HEK293 (cell line): ENCODE measurements at regions not wholly inside any gene's neighbourhood (a gene's known extent, or its start where the extent isn't known, plus 50 kb on each side); places are given as distances from the start of the nearest gene placed in this dataset.
A peak's percentile ranks its signal among the peaks of the same experiment; 100 is the strongest.

ENCODE experiments used
- BCL11A ChIP-seq: fragments of 450-650 bp; formaldehyde crosslinking; IDR thresholded peaks from 2 replicates; pipeline ENCODE4 v1.5.1; 2016; ENCODE audit warnings: low read depth, missing biosample characterization, missing genetic modification characterization
- HOXD13 ChIP-seq: sonication (generic); formaldehyde crosslinking; IDR thresholded peaks from 2 replicates; pipeline ENCODE4 v1.8.0; 2022; ENCODE audit warnings: missing genetic modification reagents, borderline replicate concordance
- IKZF3 ChIP-seq: fragments of 450-650 bp; IDR thresholded peaks from 2 replicates; pipeline ENCODE4 v1.5.0; 2018; ENCODE audit warnings: missing biosample characterization, mild to moderate bottlenecking, missing genetic modification characterization, moderate library complexity
- MZF1 ChIP-seq: fragments of 450-650 bp; formaldehyde crosslinking; IDR thresholded peaks from 2 replicates; pipeline ENCODE4 v1.5.1; 2017; ENCODE audit warnings: missing biosample characterization, missing genetic modification characterization, borderline replicate concordance
- RBAK ChIP-seq: fragments of 450-650 bp; formaldehyde crosslinking; IDR thresholded peaks from 2 replicates; pipeline ENCODE4 v1.5.1; 2016; ENCODE audit warnings: missing biosample characterization, missing genetic modification characterization
- SP3 ChIP-seq: fragments of 450-650 bp; formaldehyde crosslinking; IDR thresholded peaks from 2 replicates; pipeline ENCODE4 v1.5.1; 2016; ENCODE audit warnings: missing biosample characterization, missing genetic modification characterization
- SP7 ChIP-seq: fragments of 450-650 bp; formaldehyde crosslinking; IDR thresholded peaks from 2 replicates; pipeline ENCODE4 v1.5.1; 2016; ENCODE audit warnings: missing biosample characterization, missing genetic modification characterization
- WT1 ChIP-seq: fragments of 450-650 bp; formaldehyde crosslinking; IDR thresholded peaks from 2 replicates; pipeline ENCODE4 v1.5.1; 2016; ENCODE audit warnings: missing biosample characterization, missing genetic modification characterization
- ZBTB44 ChIP-seq: fragments of 450-650 bp; IDR thresholded peaks from 2 replicates; pipeline ENCODE4 v1.5.1; 2018; ENCODE audit warnings: missing biosample characterization, mild to moderate bottlenecking, missing genetic modification characterization
- ZBTB6 ChIP-seq: fragments of 450-650 bp; formaldehyde crosslinking; IDR thresholded peaks from 2 replicates; pipeline ENCODE4 v1.5.1; 2017; ENCODE audit warnings: missing biosample characterization, missing genetic modification characterization
- ZNF10 ChIP-seq: fragments of 450-650 bp; formaldehyde crosslinking; IDR thresholded peaks from 2 replicates; pipeline ENCODE4 v1.5.1; 2017; ENCODE audit warnings: missing biosample characterization, missing genetic modification characterization
- ZNF138 ChIP-seq: fragments of 450-650 bp; formaldehyde crosslinking; IDR thresholded peaks from 2 replicates; pipeline ENCODE4 v1.5.1; 2016; ENCODE audit warnings: missing biosample characterization, missing genetic modification characterization, borderline replicate concordance
- ZNF223 ChIP-seq: fragments of 450-650 bp; formaldehyde crosslinking; IDR thresholded peaks from 2 replicates; pipeline ENCODE4 v1.5.1; 2016; ENCODE audit warnings: missing biosample characterization, missing genetic modification characterization
- ZNF239 ChIP-seq: fragments of 450-650 bp; formaldehyde crosslinking; IDR thresholded peaks from 2 replicates; pipeline ENCODE4 v1.5.1; 2016; ENCODE audit warnings: missing biosample characterization, missing genetic modification characterization
- ZNF24 ChIP-seq: fragments of 450-650 bp; formaldehyde crosslinking; IDR thresholded peaks from 2 replicates; pipeline ENCODE4 v1.5.1; 2016; ENCODE audit warnings: missing biosample characterization, missing genetic modification characterization
- ZNF248 ChIP-seq: fragments of 450-650 bp; formaldehyde crosslinking; IDR thresholded peaks from 2 replicates; pipeline ENCODE4 v1.5.1; 2017; ENCODE audit warnings: missing biosample characterization, missing genetic modification characterization
- ZNF292 ChIP-seq: fragments of 450-650 bp; formaldehyde crosslinking; IDR thresholded peaks from 2 replicates; pipeline ENCODE4 v1.5.1; 2016; ENCODE audit warnings: low read depth, missing biosample characterization, missing genetic modification characterization, borderline replicate concordance
- ZNF335 ChIP-seq: fragments of 450-650 bp; formaldehyde crosslinking; conservative IDR thresholded peaks from 2 replicates; pipeline ENCODE4 v1.5.1; 2016; ENCODE audit warnings: missing biosample characterization, missing genetic modification characterization
- ZNF394 ChIP-seq: fragments of 450-650 bp; formaldehyde crosslinking; IDR thresholded peaks from 2 replicates; pipeline ENCODE4 v1.5.1; 2016; ENCODE audit warnings: missing biosample characterization, missing genetic modification characterization, mild to moderate bottlenecking, moderate library complexity, borderline replicate concordance
- ZNF510 ChIP-seq: fragments of 450-650 bp; formaldehyde crosslinking; IDR thresholded peaks from 2 replicates; pipeline ENCODE4 v1.5.1; 2018; ENCODE audit warnings: mild to moderate bottlenecking, missing genetic modification characterization, missing biosample characterization; ENCODE audit not compliant: insufficient replicate concordance
- ZNF548 ChIP-seq: fragments of 450-650 bp; formaldehyde crosslinking; IDR thresholded peaks from 2 replicates; pipeline ENCODE4 v1.5.1; 2016; ENCODE audit warnings: missing biosample characterization, missing genetic modification characterization
- ZNF677 ChIP-seq: fragments of 450-650 bp; IDR thresholded peaks from 2 replicates; pipeline ENCODE4 v1.5.0; 2018; ENCODE audit warnings: missing biosample characterization, mild to moderate bottlenecking, missing genetic modification characterization, moderate library complexity
- ZNF747 ChIP-seq: fragments of 450-650 bp; formaldehyde crosslinking; IDR thresholded peaks from 2 replicates; pipeline ENCODE4 v1.5.1; 2016; ENCODE audit warnings: missing biosample characterization, missing genetic modification characterization
- ZSCAN30 ChIP-seq: fragments of 450-650 bp; IDR thresholded peaks from 2 replicates; pipeline ENCODE4 v1.5.1; 2018; ENCODE audit warnings: missing biosample characterization, mild to moderate bottlenecking, missing genetic modification characterization, moderate library complexity
- TF ChIP-seq, protein P1 (sequence below): fragments of 450-650 bp; formaldehyde crosslinking; IDR thresholded peaks from 2 replicates; pipeline ENCODE4 v1.5.1; 2016; ENCODE audit warnings: missing biosample characterization, missing genetic modification characterization
- TF ChIP-seq, protein P2 (sequence below): fragments of 450-650 bp; formaldehyde crosslinking; IDR thresholded peaks from 2 replicates; pipeline ENCODE4 v1.5.1; 2017; ENCODE audit warnings: missing biosample characterization, missing genetic modification characterization
- TF ChIP-seq, protein P3 (sequence below): fragments of 450-650 bp; formaldehyde crosslinking; IDR thresholded peaks from 2 replicates; pipeline ENCODE4 v1.5.1; 2017; ENCODE audit warnings: missing biosample characterization, missing genetic modification characterization

- TF ChIP-seq ZNF292 (tag by site-specific recombination) (no peak), BCL11A (no peak), ZNF10 (tag by site-specific recombination) (no peak), RBAK (tag by site-specific recombination) (no peak), IKZF3 (tag by site-specific recombination) (0 out of 2 replicates have a peak, but pooled peaks have one; percentile 33), ZNF548 (tag by site-specific recombination) (no peak), ZBTB44 (peak; percentile 93), ZNF248 (tag by site-specific recombination) (no peak), ZNF394 (tag by site-specific recombination) (peak; percentile 35; the same call in 1 of the 2 replicates), ZNF510 (no peak), HOXD13 (CRISPR knock-in tag) (no peak), ZNF335 (tag by site-specific recombination) (no peak), ZNF239 (no peak), ZSCAN30 (tag by site-specific recombination) (no peak), ZBTB6 (tag by site-specific recombination) (no peak), ZNF24 (tag by site-specific recombination) (no peak), ZNF138 (tag by site-specific recombination) (no peak), ZNF677 (no peak), ZNF223 (tag by site-specific recombination) (no peak), MZF1 (tag by site-specific recombination) (no peak), ZNF747 (tag by site-specific recombination) (no peak), SP7 (tag by site-specific recombination) (peak; percentile 71), SP3 (tag by site-specific recombination) (no peak), WT1 (tag by site-specific recombination) (peak; percentile 84)
- TF ChIP-seq, protein P1, sequence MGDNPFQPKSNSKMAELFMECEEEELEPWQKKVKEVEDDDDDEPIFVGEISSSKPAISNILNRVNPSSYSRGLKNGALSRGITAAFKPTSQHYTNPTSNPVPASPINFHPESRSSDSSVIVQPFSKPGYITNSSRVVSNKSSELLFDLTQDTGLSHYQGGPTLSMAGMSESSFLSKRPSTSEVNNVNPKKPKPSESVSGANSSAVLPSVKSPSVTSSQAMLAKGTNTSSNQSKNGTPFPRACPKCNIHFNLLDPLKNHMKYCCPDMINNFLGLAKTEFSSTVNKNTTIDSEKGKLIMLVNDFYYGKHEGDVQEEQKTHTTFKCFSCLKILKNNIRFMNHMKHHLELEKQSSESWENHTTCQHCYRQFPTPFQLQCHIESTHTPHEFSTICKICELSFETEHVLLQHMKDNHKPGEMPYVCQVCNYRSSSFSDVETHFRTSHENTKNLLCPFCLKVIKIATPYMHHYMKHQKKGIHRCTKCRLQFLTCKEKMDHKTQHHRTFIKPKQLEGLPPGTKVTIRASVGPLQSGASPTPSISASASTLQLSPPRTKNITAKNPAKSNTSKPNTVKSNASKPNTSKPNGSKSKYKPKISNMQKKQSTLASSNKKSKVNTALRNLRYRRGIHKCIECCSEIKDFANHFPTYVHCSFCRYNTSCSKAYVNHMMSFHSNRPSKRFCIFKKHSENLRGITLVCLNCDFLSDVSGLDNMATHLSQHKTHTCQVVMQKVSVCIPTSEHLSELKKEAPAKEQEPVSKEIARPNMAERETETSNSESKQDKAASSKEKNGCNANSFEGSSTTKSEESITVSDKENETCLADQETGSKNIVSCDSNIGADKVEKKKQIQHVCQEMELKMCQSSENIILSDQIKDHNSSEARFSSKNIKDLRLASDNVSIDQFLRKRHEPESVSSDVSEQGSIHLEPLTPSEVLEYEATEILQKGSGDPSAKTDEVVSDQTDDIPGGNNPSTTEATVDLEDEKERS (tag by site-specific recombination): no peak
- TF ChIP-seq, protein P2, sequence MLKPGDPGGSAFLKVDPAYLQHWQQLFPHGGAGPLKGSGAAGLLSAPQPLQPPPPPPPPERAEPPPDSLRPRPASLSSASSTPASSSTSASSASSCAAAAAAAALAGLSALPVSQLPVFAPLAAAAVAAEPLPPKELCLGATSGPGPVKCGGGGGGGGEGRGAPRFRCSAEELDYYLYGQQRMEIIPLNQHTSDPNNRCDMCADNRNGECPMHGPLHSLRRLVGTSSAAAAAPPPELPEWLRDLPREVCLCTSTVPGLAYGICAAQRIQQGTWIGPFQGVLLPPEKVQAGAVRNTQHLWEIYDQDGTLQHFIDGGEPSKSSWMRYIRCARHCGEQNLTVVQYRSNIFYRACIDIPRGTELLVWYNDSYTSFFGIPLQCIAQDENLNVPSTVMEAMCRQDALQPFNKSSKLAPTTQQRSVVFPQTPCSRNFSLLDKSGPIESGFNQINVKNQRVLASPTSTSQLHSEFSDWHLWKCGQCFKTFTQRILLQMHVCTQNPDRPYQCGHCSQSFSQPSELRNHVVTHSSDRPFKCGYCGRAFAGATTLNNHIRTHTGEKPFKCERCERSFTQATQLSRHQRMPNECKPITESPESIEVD: peak; percentile 86
- TF ChIP-seq, protein P3, sequence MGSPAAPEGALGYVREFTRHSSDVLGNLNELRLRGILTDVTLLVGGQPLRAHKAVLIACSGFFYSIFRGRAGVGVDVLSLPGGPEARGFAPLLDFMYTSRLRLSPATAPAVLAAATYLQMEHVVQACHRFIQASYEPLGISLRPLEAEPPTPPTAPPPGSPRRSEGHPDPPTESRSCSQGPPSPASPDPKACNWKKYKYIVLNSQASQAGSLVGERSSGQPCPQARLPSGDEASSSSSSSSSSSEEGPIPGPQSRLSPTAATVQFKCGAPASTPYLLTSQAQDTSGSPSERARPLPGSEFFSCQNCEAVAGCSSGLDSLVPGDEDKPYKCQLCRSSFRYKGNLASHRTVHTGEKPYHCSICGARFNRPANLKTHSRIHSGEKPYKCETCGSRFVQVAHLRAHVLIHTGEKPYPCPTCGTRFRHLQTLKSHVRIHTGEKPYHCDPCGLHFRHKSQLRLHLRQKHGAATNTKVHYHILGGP (tag by site-specific recombination): peak; percentile 43; the same call in 1 of the 2 replicates
These were observed 160.3 kb upstream of the ATXN1 start (continued) for GRCh38 chr6:16921399-16922110.
